ENCODE measurements at regions not wholly inside any gene's neighbourhood (a gene's known extent, or its start where the extent isn't known, plus 50 kb on each side); places are given as distances from the start of the nearest gene placed in this dataset.
"Not testable (repeated sequence)": the region's sequence is repeated elsewhere in the genome, so short reads cannot be mapped to it uniquely, and the experiment has no call there.

- no peaks in the 10 kb centered on the region for H3K79me2 ChIP-seq (ENCODE audit: control insufficient read depth, insufficient read depth, low read length)
- no peak overlapping the region for H3K18ac ChIP-seq (ENCODE audit: low read length)
- no peak overlapping the region for H3K9ac ChIP-seq (ENCODE audit: low read length)
- H2BK15ac ChIP-seq (replicated peaks; ENCODE audit: low read depth) = no peak overlapping the region
- H3K27me3 ChIP-seq (ENCODE audit: insufficient read depth, low read length, poor library complexity) = no peaks in the 10 kb centered on the region
- no peak overlapping the region for H3K4ac ChIP-seq (ENCODE audit: low read depth, low read length)
- H3K27ac ChIP-seq (ENCODE audit: low read depth, low read length) = no peak overlapping the region
- H2BK120ac ChIP-seq (ENCODE audit: low read depth, low read length) = no peak overlapping the region
- H3K79me1 ChIP-seq (ENCODE audit: low read length) = no peaks in the 10 kb centered on the region
- H4K5ac ChIP-seq (ENCODE audit: low read length) = no peak overlapping the region
- no peak overlapping the region for H4K8ac ChIP-seq (ENCODE audit: low read depth, low read length)
- H3K36me3 ChIP-seq (ENCODE audit: control insufficient read depth, insufficient read depth, low read length) = no peaks in the 10 kb centered on the region
- H2AK5ac ChIP-seq (ENCODE audit: low read length) = no peak overlapping the region
- no peaks in the 10 kb centered on the region for H3K4me1 ChIP-seq (ENCODE audit: control insufficient read depth, low read depth, low read length)
- no peak overlapping the region for H3K4me3 ChIP-seq (ENCODE audit: low read length)
- no peak overlapping the region for H3K23ac ChIP-seq (ENCODE audit: low read length)
- DNase-seq = no peak
- WGBS (ENCODE audit: extremely low coverage, insufficient coverage, low lambda C conversion rate) = no CpG with 5 or more reads among the region's 1 CpG
- H3K56ac ChIP-seq (ENCODE audit: low read length) = no peak overlapping the region
- H2BK5ac ChIP-seq (ENCODE audit: low read length) = no peak overlapping the region
- H3K4me2 ChIP-seq (ENCODE audit: low read length) = no peak overlapping the region
Measured at GRCh38 chr4:91653067-91653466, 650.7 kb upstream of the GRID2 start.

DNA sequence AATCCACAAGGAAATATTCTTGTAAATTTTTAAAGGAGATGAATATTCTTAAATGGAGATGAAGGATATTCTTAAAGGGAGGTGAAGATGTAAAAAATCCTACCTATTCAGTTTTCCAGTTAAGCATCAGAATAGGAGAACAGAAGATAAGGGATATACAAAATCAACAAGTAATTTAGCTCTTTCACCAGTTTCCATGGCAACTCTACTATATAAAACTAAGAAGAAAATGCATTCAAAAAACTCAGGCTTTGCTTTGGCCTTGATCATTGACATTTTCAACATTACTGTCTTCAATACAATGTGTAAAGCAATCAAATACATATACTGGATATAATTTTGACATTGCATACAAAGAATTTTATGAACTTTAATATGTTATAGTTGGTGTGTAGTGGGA, 622.7 kb upstream of the GRID2 start:
- no peak overlapping the region for H3K4me2 ChIP-seq (ENCODE audit: low read length)
- no peak overlapping the region for H4K5ac ChIP-seq (ENCODE audit: low read length)
- H3K4ac ChIP-seq (ENCODE audit: low read depth, low read length) = no peak overlapping the region
- no peak overlapping the region for H3K23ac ChIP-seq (ENCODE audit: low read length)
- no peak overlapping the region for H2AK5ac ChIP-seq (ENCODE audit: low read length)
- no peak overlapping the region for H2BK120ac ChIP-seq (ENCODE audit: low read depth, low read length)
- H3K36me3 ChIP-seq (ENCODE audit: control insufficient read depth, insufficient read depth, low read length) = no peaks in the 10 kb centered on the region
- no peak overlapping the region for H3K9ac ChIP-seq (ENCODE audit: low read length)
- no peak overlapping the region for H3K56ac ChIP-seq (ENCODE audit: low read length)
- H3K27me3 ChIP-seq (ENCODE audit: insufficient read depth, low read length, poor library complexity) = no peaks in the 10 kb centered on the region
- no peak overlapping the region for H2BK15ac ChIP-seq (replicated peaks; ENCODE audit: low read depth)
- no peak overlapping the region for H2BK5ac ChIP-seq (ENCODE audit: low read length)
- H3K4me1 ChIP-seq (ENCODE audit: control insufficient read depth, low read depth, low read length) = no peaks in the 10 kb centered on the region
- no peak for DNase-seq
- H3K4me3 ChIP-seq (ENCODE audit: low read length) = no peak overlapping the region
- H4K8ac ChIP-seq (ENCODE audit: low read depth, low read length) = no peak overlapping the region
- no peaks in the 10 kb centered on the region for H3K79me2 ChIP-seq (ENCODE audit: control insufficient read depth, insufficient read depth, low read length)
- H3K27ac ChIP-seq (ENCODE audit: low read depth, low read length) = no peak overlapping the region
- H3K79me1 ChIP-seq (ENCODE audit: low read length) = no peaks in the 10 kb centered on the region
- no peak overlapping the region for H3K18ac ChIP-seq (ENCODE audit: low read length)

GRCh38 chr4:91681544-91681943, 622.2 kb upstream of the GRID2 start:
- H3K4me1 ChIP-seq (ENCODE audit: control insufficient read depth, low read depth, low read length) = no peaks in the 10 kb centered on the region
- H4K5ac ChIP-seq (ENCODE audit: low read length) = no peak overlapping the region
- no peak overlapping the region for H4K8ac ChIP-seq (ENCODE audit: low read depth, low read length)
- H2BK15ac ChIP-seq (replicated peaks; ENCODE audit: low read depth) = no peak overlapping the region
- peak; percentile 2 for DNase-seq
- no peak overlapping the region for H3K4me3 ChIP-seq (ENCODE audit: low read length)
- H3K27me3 ChIP-seq (ENCODE audit: insufficient read depth, low read length, poor library complexity) = no peaks in the 10 kb centered on the region
- H3K4ac ChIP-seq (ENCODE audit: low read depth, low read length) = no peak overlapping the region
- H3K79me2 ChIP-seq (ENCODE audit: control insufficient read depth, insufficient read depth, low read length) = no peaks in the 10 kb centered on the region
- H3K36me3 ChIP-seq (ENCODE audit: control insufficient read depth, insufficient read depth, low read length) = no peaks in the 10 kb centered on the region
- no peak overlapping the region for H2BK5ac ChIP-seq (ENCODE audit: low read length)
- no peak overlapping the region for H3K9ac ChIP-seq (ENCODE audit: low read length)
- no CpG with 5 or more reads among the region's 1 CpG for WGBS (ENCODE audit: extremely low coverage, insufficient coverage, low lambda C conversion rate)
- no peak overlapping the region for H2BK120ac ChIP-seq (ENCODE audit: low read depth, low read length)
- no peak overlapping the region for H2AK5ac ChIP-seq (ENCODE audit: low read length)
- no peak overlapping the region for H3K18ac ChIP-seq (ENCODE audit: low read length)
- no peak overlapping the region for H3K56ac ChIP-seq (ENCODE audit: low read length)
- H3K23ac ChIP-seq (ENCODE audit: low read length) = no peak overlapping the region
- no peak overlapping the region for H3K4me2 ChIP-seq (ENCODE audit: low read length)
- H3K79me1 ChIP-seq (ENCODE audit: low read length) = no peaks in the 10 kb centered on the region
- H3K27ac ChIP-seq (ENCODE audit: low read depth, low read length) = no peak overlapping the region

- Histone ChIP-seq H2AK5ac (ENCODE audit: low read length) (no peak overlapping the region), H3K4me3 (ENCODE audit: low read length) (no peak overlapping the region), H3K18ac (ENCODE audit: low read length) (no peak overlapping the region), H3K23ac (ENCODE audit: low read length) (no peak overlapping the region), H3K56ac (ENCODE audit: low read length) (no peak overlapping the region), H4K5ac (ENCODE audit: low read length) (no peak overlapping the region), H3K27me3 (ENCODE audit: insufficient read depth, low read length, poor library complexity) (no peaks in the 10 kb centered on the region), H3K36me3 (ENCODE audit: control insufficient read depth, insufficient read depth, low read length) (no peaks in the 10 kb centered on the region), H3K9ac (ENCODE audit: low read length) (no peak overlapping the region), H2BK5ac (ENCODE audit: low read length) (no peak overlapping the region), H2BK120ac (ENCODE audit: low read depth, low read length) (no peak overlapping the region), H3K79me1 (ENCODE audit: low read length) (no peaks in the 10 kb centered on the region), H3K79me2 (ENCODE audit: control insufficient read depth, insufficient read depth, low read length) (no peaks in the 10 kb centered on the region), H3K4me1 (ENCODE audit: control insufficient read depth, low read depth, low read length) (no peaks in the 10 kb centered on the region), H3K4me2 (ENCODE audit: low read length) (no peak overlapping the region), H3K4ac (ENCODE audit: low read depth, low read length) (no peak overlapping the region), H4K8ac (ENCODE audit: low read depth, low read length) (no peak overlapping the region), H2BK15ac (replicated peaks; ENCODE audit: low read depth) (no peak overlapping the region), H3K27ac (ENCODE audit: low read depth, low read length) (no peak overlapping the region)
- no CpG with 5 or more reads among the region's 1 CpG for WGBS (ENCODE audit: extremely low coverage, insufficient coverage, low lambda C conversion rate)
- DNase-seq = no peak
Measured at GRCh38 chr4:91684955-91685354, 618.8 kb upstream of the GRID2 start.

DNA sequence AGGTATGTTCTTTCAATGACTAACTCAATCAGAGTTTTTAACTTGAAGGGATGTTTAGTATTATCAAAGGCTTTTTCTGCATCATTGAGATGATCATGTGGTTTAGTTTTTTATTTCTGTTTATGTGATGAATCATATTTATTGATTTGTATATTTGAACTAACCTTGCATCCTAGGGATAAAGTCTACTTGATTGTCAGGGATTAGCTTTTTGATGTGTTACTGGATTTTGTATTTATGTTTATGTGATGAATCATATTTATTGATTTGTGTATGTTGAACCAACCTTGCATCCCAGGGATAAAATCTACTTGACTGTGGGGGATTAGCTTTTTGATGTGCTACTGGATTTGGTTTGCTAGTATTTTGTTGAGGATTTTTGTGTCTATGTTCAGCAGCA, 615.4 kb upstream of the GRID2 start:
- Histone ChIP-seq H2BK5ac (ENCODE audit: low read length) (no peak overlapping the region), H3K4me1 (ENCODE audit: control insufficient read depth, low read depth, low read length) (no peaks in the 10 kb centered on the region), H3K9ac (ENCODE audit: low read length) (no peak overlapping the region), H3K56ac (ENCODE audit: low read length) (no peak overlapping the region), H3K4me2 (ENCODE audit: low read length) (no peak overlapping the region), H3K36me3 (ENCODE audit: control insufficient read depth, insufficient read depth, low read length) (no peaks in the 10 kb centered on the region), H4K8ac (ENCODE audit: low read depth, low read length) (no peak overlapping the region), H3K23ac (ENCODE audit: low read length) (no peak overlapping the region), H4K5ac (ENCODE audit: low read length) (no peak overlapping the region), H2BK15ac (replicated peaks; ENCODE audit: low read depth) (no peak overlapping the region), H3K18ac (ENCODE audit: low read length) (no peak overlapping the region), H2AK5ac (ENCODE audit: low read length) (no peak overlapping the region), H3K27me3 (ENCODE audit: insufficient read depth, low read length, poor library complexity) (no peaks in the 10 kb centered on the region), H3K4ac (ENCODE audit: low read depth, low read length) (no peak overlapping the region), H3K79me1 (ENCODE audit: low read length) (no peaks in the 10 kb centered on the region), H3K27ac (ENCODE audit: low read depth, low read length) (no peak overlapping the region), H3K4me3 (ENCODE audit: low read length) (no peak overlapping the region), H3K79me2 (ENCODE audit: control insufficient read depth, insufficient read depth, low read length) (no peaks in the 10 kb centered on the region), H2BK120ac (ENCODE audit: low read depth, low read length) (no peak overlapping the region)
- DNase-seq = no peak

DNA sequence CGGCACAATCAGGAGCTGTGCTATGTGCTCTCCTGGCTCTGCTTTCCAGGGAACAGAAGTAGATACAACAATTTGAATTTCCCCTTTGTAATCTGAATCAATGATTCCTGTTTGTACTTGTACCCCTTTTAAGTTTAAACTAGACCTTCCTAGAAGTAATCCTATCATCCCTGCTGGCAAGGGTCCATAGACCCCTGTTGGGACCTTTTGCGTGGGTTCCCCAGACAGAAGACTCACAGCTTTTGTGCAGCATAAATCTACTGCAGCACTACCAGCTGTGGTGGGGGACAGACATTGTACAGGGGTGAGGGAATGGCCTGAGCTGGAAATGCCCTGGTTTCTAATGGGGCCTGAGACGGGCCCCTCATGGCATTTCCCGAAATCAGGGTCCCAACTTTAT, 604.1 kb upstream of the GRID2 start:
- H3K27ac ChIP-seq (ENCODE audit: low read depth, low read length); H3K4me2 ChIP-seq (ENCODE audit: low read length); H4K5ac ChIP-seq (ENCODE audit: low read length); H3K4ac ChIP-seq (ENCODE audit: low read depth, low read length); H3K79me1 ChIP-seq (ENCODE audit: low read length); H2BK5ac ChIP-seq (ENCODE audit: low read length); H3K36me3 ChIP-seq (ENCODE audit: control insufficient read depth, insufficient read depth, low read length); H3K9ac ChIP-seq (ENCODE audit: low read length); H3K4me1 ChIP-seq (ENCODE audit: control insufficient read depth, low read depth, low read length); H3K23ac ChIP-seq (ENCODE audit: low read length); H3K79me2 ChIP-seq (ENCODE audit: control insufficient read depth, insufficient read depth, low read length); H3K4me3 ChIP-seq (ENCODE audit: low read length); H2AK5ac ChIP-seq (ENCODE audit: low read length); H2BK15ac ChIP-seq (replicated peaks; ENCODE audit: low read depth); H3K27me3 ChIP-seq (ENCODE audit: insufficient read depth, low read length, poor library complexity); H2BK120ac ChIP-seq (ENCODE audit: low read depth, low read length); H3K56ac ChIP-seq (ENCODE audit: low read length); DNase-seq; H4K8ac ChIP-seq (ENCODE audit: low read depth, low read length); H3K18ac ChIP-seq (ENCODE audit: low read length): not testable (repeated sequence)
- no CpG with 5 or more reads among the region's 4 CpGs for WGBS (ENCODE audit: extremely low coverage, insufficient coverage, low lambda C conversion rate)

All from mesendoderm (in vitro differentiated cells).